Left hindlimb (tissue), 1 donor: ENCODE measurements at regions not wholly inside any gene's neighbourhood (a gene's known extent, or its start where the extent isn't known, plus 50 kb on each side); places are given as distances from the start of the nearest gene placed in this dataset.
"Not testable (repeated sequence)": the region's sequence is repeated elsewhere in the genome, so short reads cannot be mapped to it uniquely, and the experiment has no call there.

Experiments used
- DNase-seq: peaks from one replicate; pipeline ENCODE4 v3.0.0-alpha.2; 2018

- DNase-seq, result no peak
These were observed 375.6 kb upstream of the C11orf87 start for GRCh38 chr11:109046284-109046992.

- no peak for DNase-seq
These were observed 373.9 kb upstream of the C11orf87 start for GRCh38 chr11:109048098-109048497.

GRCh38 chr11:109051200-109051599 is 370.8 kb upstream of the C11orf87 start:
- no peak for DNase-seq

GRCh38 chr11:109059402-109059801 is 362.6 kb upstream of the C11orf87 start:
- DNase-seq, result no peak

GRCh38 chr11:109061394-109061793 is 360.6 kb upstream of the C11orf87 start:
- no peak for DNase-seq

GRCh38 chr11:109062445-109062844 is 359.5 kb upstream of the C11orf87 start:
- no peak for DNase-seq

- no peak for DNase-seq
These were observed 359.1 kb upstream of the C11orf87 start for GRCh38 chr11:109062871-109063270.

- not testable (repeated sequence) for DNase-seq
These were observed 357.2 kb upstream of the C11orf87 start for GRCh38 chr11:109064618-109065311.

GRCh38 chr11:109071262-109071661 is 350.7 kb upstream of the C11orf87 start:
- DNase-seq, result no peak

- DNase-seq, result peak; percentile 45
These were observed 350.1 kb upstream of the C11orf87 start for GRCh38 chr11:109071712-109072524.

GRCh38 chr11:109073032-109073822 is 348.8 kb upstream of the C11orf87 start:
- DNase-seq, result no peak

- no peak for DNase-seq
These were observed 346.0 kb upstream of the C11orf87 start for GRCh38 chr11:109075976-109076375.

- no peak for DNase-seq
These were observed 345.1 kb upstream of the C11orf87 start for GRCh38 chr11:109076870-109077269.

- DNase-seq, result no peak
These were observed 344.6 kb upstream of the C11orf87 start for GRCh38 chr11:109077291-109077920.

- DNase-seq, result no peak
These were observed 336.1 kb upstream of the C11orf87 start for GRCh38 chr11:109085708-109086373.

GRCh38 chr11:109086931-109087330 is 335.1 kb upstream of the C11orf87 start:
- DNase-seq, result no peak

- no peak for DNase-seq
These were observed 333.9 kb upstream of the C11orf87 start for GRCh38 chr11:109088086-109088485.

GRCh38 chr11:109089144-109089543 is 332.8 kb upstream of the C11orf87 start:
- DNase-seq, result no peak

- no peak for DNase-seq
These were observed 328.6 kb upstream of the C11orf87 start for GRCh38 chr11:109093354-109093753.

- no peak for DNase-seq
These were observed 325.7 kb upstream of the C11orf87 start for GRCh38 chr11:109096266-109096665.

GRCh38 chr11:109106151-109106906 is 315.7 kb upstream of the C11orf87 start:
- DNase-seq, result no peak
